HG03066 (cell line): ENCODE measurements at regions not wholly inside any gene's neighbourhood (a gene's known extent, or its start where the extent isn't known, plus 50 kb on each side); places are given as distances from the start of the nearest gene placed in this dataset.

ENCODE experiments used
- ATAC-seq: cut with Tn5 transposase; IDR thresholded peaks from one replicate; pipeline ENCODE4 v1.9.1; 2021; ENCODE audit warnings: low read depth; ENCODE audit not compliant: unreplicated experiment

- ATAC-seq, result no peak
Observed at GRCh38 chr13:72139192-72139591, 272.2 kb upstream of the DACH1 start.

DNA sequence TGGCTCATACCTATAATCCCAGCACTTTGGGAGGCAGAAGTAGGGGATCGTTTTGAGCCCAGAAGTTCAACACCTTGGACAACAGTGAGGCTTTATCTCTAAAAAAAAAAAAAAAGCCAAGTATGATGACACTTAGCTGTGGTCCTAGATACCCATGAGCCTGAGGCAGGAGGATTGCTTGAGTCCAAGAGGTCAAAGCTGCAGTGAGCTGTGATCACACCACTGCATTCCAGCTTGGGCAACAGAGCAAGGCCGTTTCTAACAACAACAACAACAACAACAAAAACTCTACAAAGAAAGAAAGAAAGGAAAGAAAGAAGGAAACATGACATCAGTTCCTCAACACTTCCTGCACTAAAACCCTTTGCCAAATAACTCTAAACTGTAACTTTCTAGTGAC, 265.1 kb upstream of the DACH1 start:
- no peak for ATAC-seq

DNA sequence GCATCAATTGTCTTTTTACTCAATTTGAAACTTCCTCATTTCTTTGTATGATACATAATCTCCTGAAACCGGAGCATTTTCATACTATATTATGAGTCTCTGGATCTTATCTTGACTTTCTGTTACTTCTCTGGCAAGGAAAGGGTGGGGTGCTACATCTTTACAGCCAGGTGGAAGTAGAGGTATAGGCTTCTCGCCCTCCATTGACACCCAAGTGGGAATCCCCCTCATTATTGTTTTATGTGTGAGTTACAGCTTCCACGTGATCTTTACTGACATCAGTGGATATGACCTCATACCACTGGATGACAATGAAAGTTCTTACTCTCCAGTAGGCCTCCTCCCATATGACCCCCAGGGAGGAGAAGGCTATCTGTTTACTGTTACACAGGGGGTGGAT, 262.1 kb upstream of the DACH1 start:
- ATAC-seq, result no peak

- no peak for ATAC-seq
Observed at GRCh38 chr13:72127031-72127430, 260.0 kb upstream of the DACH1 start.

GRCh38 chr13:72126424-72126823, 259.4 kb upstream of the DACH1 start:
- no peak for ATAC-seq

DNA sequence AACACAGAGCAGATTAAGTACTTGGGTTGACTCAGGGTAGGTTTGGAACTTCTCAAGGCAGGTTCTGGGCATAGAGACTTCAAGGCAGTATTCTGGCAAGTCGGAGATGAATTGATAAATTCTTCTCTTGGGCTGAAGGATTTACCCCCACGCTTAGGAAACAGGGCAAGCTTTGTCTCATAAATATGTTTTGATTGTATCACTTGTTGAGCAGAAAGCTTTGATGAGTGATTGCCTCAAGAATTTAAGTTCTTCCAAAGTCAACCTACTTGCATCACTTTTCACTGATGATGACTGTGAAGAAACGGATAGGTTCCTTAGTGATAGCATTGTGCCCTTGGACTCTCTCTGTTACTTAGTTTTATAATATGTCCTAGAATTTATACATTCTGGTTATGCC, 258.6 kb upstream of the DACH1 start:
- ATAC-seq, result no peak

- no peak for ATAC-seq
Observed at GRCh38 chr13:72122661-72123255, 255.8 kb upstream of the DACH1 start.

GRCh38 chr13:72121466-72121865, 254.5 kb upstream of the DACH1 start:
- no peak for ATAC-seq

- no peak for ATAC-seq
Observed at GRCh38 chr13:72120632-72121031, 253.6 kb upstream of the DACH1 start.

- no peak for ATAC-seq
Observed at GRCh38 chr13:72113931-72114330, 246.9 kb upstream of the DACH1 start.

DNA sequence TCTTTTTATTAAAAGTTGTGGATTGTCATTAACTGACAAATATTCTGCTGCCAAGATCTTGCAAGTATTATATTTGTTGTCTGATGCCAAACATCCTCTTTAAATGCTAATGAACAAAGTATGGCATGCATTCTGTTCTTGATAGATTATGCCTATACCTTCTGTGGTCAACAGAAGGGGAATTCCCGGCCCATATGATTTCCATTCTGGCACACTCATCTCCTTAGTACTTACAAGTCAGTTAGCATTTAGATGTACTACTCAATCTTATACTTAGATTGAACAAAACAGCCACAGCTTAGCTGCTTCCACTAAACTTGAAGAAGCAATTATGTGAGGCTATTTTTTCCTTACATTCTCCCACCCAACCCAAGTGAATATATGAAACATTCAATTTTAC, 246.1 kb upstream of the DACH1 start:
- ATAC-seq, result no peak

GRCh38 chr13:72112216-72112615, 245.2 kb upstream of the DACH1 start:
- ATAC-seq, result no peak

DNA sequence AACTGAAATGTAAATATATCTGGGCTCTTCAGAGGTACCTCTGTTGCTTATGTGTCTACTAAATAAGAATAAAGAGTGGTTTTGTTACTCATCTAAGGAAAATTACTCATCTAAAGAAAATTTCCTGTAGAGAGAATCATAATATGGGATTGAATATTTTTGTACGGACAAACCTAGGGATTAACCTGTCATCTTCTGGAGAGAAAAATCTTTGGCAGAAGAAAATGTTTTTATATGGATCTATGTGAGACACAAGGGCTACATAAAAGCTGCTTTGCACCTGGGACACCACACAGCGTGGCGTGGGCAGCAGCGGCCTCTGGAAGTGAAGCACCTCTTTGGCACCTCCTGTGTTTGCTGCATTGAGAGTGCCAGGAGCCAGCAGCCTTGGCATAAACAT, 242.9 kb upstream of the DACH1 start:
- no peak for ATAC-seq

DNA sequence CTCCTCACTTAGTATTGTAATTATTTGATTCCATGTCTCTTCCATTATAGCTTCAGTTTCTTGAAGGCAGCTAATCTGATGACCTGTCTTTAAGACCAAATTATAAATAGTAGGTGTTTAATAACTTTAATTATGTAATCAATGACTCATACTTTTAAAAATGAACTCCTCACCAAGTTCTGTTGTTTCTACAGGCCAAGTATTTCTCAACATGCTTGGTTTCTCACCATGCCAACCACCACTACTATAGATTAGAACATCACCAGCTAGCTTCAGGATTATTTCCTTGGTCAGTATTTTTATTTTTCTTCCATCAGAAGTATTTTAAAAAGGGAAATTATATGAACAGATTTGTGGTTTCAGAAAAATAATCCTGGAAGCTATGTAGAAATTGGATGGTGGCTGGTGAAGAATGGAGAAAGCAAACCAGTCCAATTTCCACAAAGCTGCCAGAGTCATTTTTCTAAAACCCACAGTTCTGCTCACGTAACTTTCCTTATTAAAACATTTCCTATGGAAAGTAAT, 237.7 kb upstream of the DACH1 start:
- ATAC-seq, result no peak

DNA sequence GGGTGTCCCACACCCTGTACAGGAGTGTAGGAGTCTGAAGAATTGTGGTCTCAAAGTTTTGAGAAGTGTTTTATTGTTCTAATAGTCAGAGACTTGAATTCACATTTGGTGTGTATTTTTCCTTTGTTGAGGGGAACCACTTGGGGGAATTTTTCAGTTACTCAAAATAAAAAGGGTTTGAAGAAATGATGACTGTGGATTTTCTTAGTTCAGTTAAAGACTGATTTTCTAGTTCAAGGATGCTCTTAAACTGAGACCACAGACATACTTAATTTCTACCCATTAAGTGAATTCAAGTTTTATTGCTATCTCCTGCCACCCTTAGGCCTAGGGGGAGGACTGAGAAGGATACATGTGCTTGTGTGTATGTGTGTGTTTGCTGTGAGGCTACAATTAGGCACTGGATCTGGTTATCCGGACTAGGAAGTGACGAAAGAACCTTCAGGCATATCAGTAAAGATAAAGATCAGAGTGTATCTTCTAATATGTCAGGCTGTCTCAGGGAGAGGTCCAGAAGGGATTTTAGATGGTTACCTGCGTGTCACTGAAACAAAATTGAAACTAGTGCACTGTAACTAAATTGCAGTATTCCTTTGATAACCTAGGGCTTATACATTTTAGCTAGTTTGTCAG, 234.9 kb upstream of the DACH1 start:
- ATAC-seq, result no peak

DNA sequence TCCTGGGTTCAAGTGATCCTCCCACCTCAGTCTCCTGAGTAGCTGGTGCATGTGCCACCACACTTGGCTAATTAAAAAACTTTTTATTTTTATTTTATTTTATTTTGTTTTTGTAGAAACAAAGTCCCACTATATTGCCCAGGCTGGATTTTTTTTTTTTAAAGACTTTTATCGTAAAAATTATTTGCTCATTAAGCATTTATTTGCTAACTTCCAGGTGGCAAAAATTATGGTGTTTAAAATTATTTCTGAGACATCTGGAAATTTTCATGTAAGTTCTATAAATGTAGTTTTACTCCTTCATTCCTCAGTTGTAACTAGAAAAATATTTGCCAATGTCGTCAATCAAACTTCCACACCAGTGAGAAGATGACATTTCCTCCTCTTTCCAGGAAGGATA, 233.3 kb upstream of the DACH1 start:
- ATAC-seq, result no peak

DNA sequence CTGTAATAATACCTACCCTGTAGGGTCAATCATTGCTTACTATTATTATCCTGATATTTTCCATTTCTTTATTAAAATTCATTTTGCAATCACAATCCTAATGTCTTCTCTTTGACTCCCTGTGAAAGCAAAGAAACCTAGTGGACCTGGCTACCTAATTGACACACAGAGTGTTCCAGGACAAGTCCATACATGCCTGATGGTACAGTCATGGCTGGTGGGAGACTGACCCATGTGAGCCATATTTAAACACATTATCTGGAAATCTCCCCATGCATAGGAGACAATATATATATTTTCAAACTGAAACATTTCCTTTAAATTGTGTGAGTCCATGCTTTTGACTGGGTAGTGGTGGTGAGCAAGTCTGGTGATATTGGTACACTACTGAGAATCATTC, 230.6 kb upstream of the DACH1 start:
- no peak for ATAC-seq

- ATAC-seq, result no peak
Observed at GRCh38 chr13:72093262-72093661, 226.3 kb upstream of the DACH1 start.

- ATAC-seq, result no peak
Observed at GRCh38 chr13:72074663-72075062, 207.7 kb upstream of the DACH1 start.

DNA sequence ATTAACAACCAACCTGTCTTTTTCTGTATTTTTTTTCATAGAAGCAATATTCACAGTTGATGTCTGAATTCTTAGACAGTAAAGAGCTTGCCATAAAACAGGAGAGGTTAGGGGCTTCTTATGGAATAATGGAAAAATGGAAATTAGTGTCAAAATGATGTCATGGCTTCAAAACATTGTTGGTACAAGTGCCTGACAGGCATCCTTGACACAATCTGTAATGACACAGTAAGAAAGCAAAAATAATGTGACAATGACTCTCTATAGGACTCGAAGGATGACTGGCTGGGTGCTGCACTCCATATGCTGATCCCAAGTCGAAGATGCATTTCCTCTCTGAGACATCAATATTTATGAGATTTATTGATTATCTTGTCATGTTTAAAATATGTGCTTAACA, 205.3 kb upstream of the DACH1 start:
- ATAC-seq, result no peak

- ATAC-seq, result no peak
Observed at GRCh38 chr13:72071713-72072112, 204.7 kb upstream of the DACH1 start.

DNA sequence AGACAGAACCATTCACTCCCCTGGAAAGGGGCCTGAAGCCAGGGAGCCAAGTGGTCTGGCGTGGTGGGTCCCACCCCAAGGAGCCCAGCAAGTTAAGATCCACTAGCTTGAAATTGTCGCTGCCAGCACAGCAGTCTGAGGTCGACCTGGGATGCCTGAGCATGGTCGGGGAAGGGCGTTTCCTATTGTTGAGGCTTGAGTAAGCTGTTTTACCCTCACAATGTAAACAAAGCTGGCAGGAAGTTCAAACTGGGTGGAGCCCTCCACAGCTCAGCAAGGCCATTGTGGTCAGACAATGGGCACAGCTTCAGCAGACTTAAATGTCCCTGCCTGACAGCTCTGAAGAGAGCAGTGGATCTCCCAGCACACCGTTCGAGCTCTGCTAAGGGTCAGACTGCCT, 195.6 kb upstream of the DACH1 start:
- no peak for ATAC-seq

DNA sequence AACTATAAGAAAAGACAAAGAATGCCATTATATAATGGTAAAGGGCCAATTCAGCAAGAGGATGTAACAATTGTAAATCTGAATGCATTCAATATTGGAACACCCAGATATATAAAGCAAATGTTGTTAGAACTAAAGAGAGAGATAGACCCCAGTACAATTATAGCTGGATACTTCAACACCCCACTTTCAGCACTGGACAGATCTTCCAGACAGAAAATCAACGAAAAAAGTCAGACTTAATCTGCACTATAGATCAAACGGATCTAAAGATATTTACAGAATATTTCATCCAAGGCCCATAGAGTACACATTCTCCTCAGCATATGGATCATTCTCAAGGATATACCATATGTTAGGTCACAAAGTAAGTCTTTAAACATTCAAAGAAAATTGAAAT, 194.6 kb upstream of the DACH1 start:
- no peak for ATAC-seq
